HFFc6 (cell line): ENCODE measurements at regions not wholly inside any gene's neighbourhood (a gene's known extent, or its start where the extent isn't known, plus 50 kb on each side); places are given as distances from the start of the nearest gene placed in this dataset.

ENCODE experiments used
- DNase-seq: peaks from one replicate; pipeline ENCODE4 v3.0.0-alpha.2; 2018
- H3K27ac Mint-ChIP-seq: 2 replicates; pipeline ENCODE4 v1.8.0; 2020; ENCODE audit warnings: mild to moderate bottlenecking, mixed read lengths
- H3K27me3 Mint-ChIP-seq: 2 replicates; pipeline ENCODE4 v1.8.0; 2021; ENCODE audit warnings: mild to moderate bottlenecking, moderate library complexity, mixed read lengths; ENCODE audit not compliant: insufficient read depth
- H3K36me3 Mint-ChIP-seq: 2 replicates; pipeline ENCODE4 v1.8.0; 2021; ENCODE audit warnings: low read depth, mixed read lengths
- H3K4me1 Mint-ChIP-seq: 2 replicates; pipeline ENCODE4 v1.8.0; 2020; ENCODE audit warnings: low read depth, mixed read lengths
- H3K4me3 Mint-ChIP-seq: 2 replicates; pipeline ENCODE4 v1.8.0; 2020; ENCODE audit warnings: mild to moderate bottlenecking, moderate library complexity, mixed read lengths
- H3K9me3 Mint-ChIP-seq: 2 replicates; pipeline ENCODE4 v1.8.0; 2020; ENCODE audit warnings: mild to moderate bottlenecking, mixed read lengths
- CTCF ChIP-seq: fragments of 200-600 bp; sonication (generic); IDR thresholded peaks from 2 replicates; pipeline ENCODE4 v1.5.0; 2021; ENCODE audit warnings: antibody characterized with exemption, mild to moderate bottlenecking

- Mint-ChIP-seq H3K27me3 (no peaks in the 10 kb centered on the region; the same call in 1 of the 2 replicates), H3K36me3 (no peaks in the 10 kb centered on the region)
- TF ChIP-seq CTCF, result no peak
Measured at GRCh38 chr2:727071-727470, 49.9 kb upstream of the TMEM18 start.

More at GRCh38 chr2:727071-727470, 49.9 kb upstream of the TMEM18 start:
- Mint-ChIP-seq H3K4me3 (no peak overlapping the region), H3K9me3 (no peaks in the 10 kb centered on the region), H3K27ac (no peak overlapping the region), H3K4me1 (no peaks in the 10 kb centered on the region)
- no peak for DNase-seq
